ENCODE measurements at regions not wholly inside any gene's neighbourhood (a gene's known extent, or its start where the extent isn't known, plus 50 kb on each side); places are given as distances from the start of the nearest gene placed in this dataset.

GRCh38 chr1:163013826-163014600 is 55.1 kb upstream of the RGS4 start:
- TF ChIP-seq TAF1 (IDR thresholded peaks at IDR 0.05; ENCODE audit: low read depth) = no peak
- TF ChIP-seq CEBPB (IDR thresholded peaks at IDR 0.05) = no peak
- no peak for TF ChIP-seq EGR1 (IDR thresholded peaks at IDR 0.05)
- TF ChIP-seq REST (IDR thresholded peaks at IDR 0.05; ENCODE audit: low read depth) = no peak
- no peak for TF ChIP-seq NFIC (IDR thresholded peaks at IDR 0.05)
- no peak for TF ChIP-seq YY1 (IDR thresholded peaks at IDR 0.05; ENCODE audit: low read depth)
- TF ChIP-seq MAX (IDR thresholded peaks at IDR 0.05) = no peak
- no peak for TF ChIP-seq RAD21 (IDR thresholded peaks at IDR 0.05; ENCODE audit: low read depth)
- no peak for TF ChIP-seq TEAD4 (IDR thresholded peaks at IDR 0.05)
- TF ChIP-seq EP300 (IDR thresholded peaks at IDR 0.05; ENCODE audit: borderline replicate concordance) = no peak
- no peak for TF ChIP-seq FOXM1 (IDR thresholded peaks at IDR 0.05; ENCODE audit: borderline replicate concordance, low read depth)
